Neural cell (in vitro differentiated cells): ENCODE measurements at regions not wholly inside any gene's neighbourhood (a gene's known extent, or its start where the extent isn't known, plus 50 kb on each side); places are given as distances from the start of the nearest gene placed in this dataset.
"Not testable (repeated sequence)": the region's sequence is repeated elsewhere in the genome, so short reads cannot be mapped to it uniquely, and the experiment has no call there.

Experiments used
- CTCF ChIP-seq: fragments of 450-650 bp; IDR thresholded peaks from 2 replicates; pipeline ENCODE4 v1.5.1; 2014; ENCODE audit warnings: antibody characterized with exemption, mild to moderate bottlenecking, moderate library complexity; ENCODE audit not compliant: poor library complexity, severe bottlenecking
- EP300 ChIP-seq: fragments of 450-650 bp; conservative IDR thresholded peaks from 2 replicates; pipeline ENCODE4 v1.6.1; 2014; ENCODE audit warnings: antibody characterized with exemption, mild to moderate bottlenecking, moderate library complexity; ENCODE audit not compliant: poor library complexity, severe bottlenecking
- EZH2 ChIP-seq: fragments of 200-600, 300-800 bp; shearing (Covaris generic), sonication (generic); IDR thresholded peaks from 2 replicates; pipeline ENCODE4 v1.6.1; 2014; ENCODE audit warnings: antibody characterized with exemption, low read length, borderline replicate concordance, mild to moderate bottlenecking; ENCODE audit not compliant: insufficient read depth, poor library complexity, severe bottlenecking
- MXI1 ChIP-seq: fragments of 450-650 bp; conservative IDR thresholded peaks from 2 replicates; pipeline ENCODE4 v1.6.1; 2014; ENCODE audit warnings: antibody characterized with exemption, mild to moderate bottlenecking; ENCODE audit not compliant: poor library complexity, severe bottlenecking
- POLR2AphosphoS5 ChIP-seq: IDR thresholded peaks from 2 replicates; pipeline ENCODE4 v1.6.1; 2012
- RAD21 ChIP-seq: fragments of 450-650 bp; conservative IDR thresholded peaks from 2 replicates; pipeline ENCODE4 v1.6.1; 2014; ENCODE audit warnings: antibody characterized with exemption, mild to moderate bottlenecking, moderate library complexity

DNA sequence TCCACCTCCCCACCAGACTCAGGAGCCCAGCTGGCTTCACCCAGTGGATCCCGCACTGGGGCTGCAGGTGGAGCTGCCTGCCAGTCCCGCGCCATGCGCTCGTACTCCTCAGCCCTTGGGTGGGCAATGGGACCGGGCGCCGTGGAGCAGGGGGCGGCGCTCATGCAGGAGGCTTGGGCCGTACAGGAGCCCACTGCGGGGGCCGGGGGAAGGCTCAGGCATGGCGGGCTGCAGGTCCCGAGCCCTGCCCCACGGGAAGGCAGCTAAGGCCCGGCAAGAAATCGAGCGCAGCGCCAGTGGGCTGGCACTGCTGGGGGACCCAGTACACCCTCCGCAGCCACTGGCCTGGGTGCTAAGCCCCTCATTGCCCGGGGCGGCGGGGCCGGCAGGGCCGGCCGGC is 984.0 kb downstream of the TBL1XR1 start:
- TF ChIP-seq CTCF, RAD21, EP300, EZH2, MXI1, POLR2AphosphoS5: not testable (repeated sequence)
